OCI-LY3 (cell line): ENCODE measurements at regions not wholly inside any gene's neighbourhood (a gene's known extent, or its start where the extent isn't known, plus 50 kb on each side); places are given as distances from the start of the nearest gene placed in this dataset.

Experiments used
- EZH2phosphoT487 ChIP-seq: fragments of 200-600 bp; shearing (Covaris generic); IDR thresholded peaks from 2 replicates; pipeline ENCODE4 v1.6.1; 2018; ENCODE audit warnings: antibody characterized with exemption, mixed run types, low read depth
- TF ChIP-seq, protein P1 (sequence below): fragments of 200-600, 300-600 bp; sonication (generic); IDR thresholded peaks from 2 replicates; pipeline ENCODE4 v1.5.1; 2014; ENCODE audit warnings: antibody characterized with exemption, low read length, low read depth

DNA sequence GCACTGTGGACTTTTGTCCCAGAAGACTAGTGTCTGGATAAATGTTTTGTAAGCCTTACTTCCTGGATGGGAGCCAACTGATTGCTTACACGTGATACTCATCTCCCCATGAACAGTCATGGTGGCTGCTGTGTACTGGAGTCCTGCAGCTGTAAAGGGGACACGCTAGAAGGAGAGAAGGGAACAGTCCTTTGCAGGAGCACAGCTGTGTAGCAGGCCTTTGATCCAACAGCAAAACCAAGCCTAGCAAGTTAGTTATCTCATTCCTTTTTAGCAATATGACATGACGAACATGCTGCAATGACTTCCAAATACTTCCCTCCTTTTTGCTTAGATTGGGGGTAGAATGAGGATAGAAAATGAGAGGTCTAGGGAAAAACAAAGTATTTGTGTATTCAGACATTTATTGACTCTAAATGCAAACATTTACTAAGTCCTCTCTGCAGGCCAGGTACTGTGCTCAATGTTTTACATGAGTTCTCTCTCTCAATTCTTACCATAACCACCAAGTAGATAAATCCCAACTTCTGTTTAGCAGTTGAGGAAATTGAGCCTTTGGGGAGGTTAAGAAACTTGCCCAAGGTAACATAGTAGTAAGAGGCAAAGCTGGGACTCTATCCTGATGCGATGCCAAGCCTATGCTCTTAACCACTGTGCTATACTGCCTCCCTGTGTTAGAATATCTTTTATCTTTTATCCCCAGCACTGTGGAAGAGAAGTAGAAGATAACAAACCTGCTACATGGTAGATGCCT lies 55.4 kb upstream of the CD28 start:
- TF ChIP-seq, protein P1, sequence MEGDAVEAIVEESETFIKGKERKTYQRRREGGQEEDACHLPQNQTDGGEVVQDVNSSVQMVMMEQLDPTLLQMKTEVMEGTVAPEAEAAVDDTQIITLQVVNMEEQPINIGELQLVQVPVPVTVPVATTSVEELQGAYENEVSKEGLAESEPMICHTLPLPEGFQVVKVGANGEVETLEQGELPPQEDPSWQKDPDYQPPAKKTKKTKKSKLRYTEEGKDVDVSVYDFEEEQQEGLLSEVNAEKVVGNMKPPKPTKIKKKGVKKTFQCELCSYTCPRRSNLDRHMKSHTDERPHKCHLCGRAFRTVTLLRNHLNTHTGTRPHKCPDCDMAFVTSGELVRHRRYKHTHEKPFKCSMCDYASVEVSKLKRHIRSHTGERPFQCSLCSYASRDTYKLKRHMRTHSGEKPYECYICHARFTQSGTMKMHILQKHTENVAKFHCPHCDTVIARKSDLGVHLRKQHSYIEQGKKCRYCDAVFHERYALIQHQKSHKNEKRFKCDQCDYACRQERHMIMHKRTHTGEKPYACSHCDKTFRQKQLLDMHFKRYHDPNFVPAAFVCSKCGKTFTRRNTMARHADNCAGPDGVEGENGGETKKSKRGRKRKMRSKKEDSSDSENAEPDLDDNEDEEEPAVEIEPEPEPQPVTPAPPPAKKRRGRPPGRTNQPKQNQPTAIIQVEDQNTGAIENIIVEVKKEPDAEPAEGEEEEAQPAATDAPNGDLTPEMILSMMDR, result peak; percentile 67
- no peak for TF ChIP-seq EZH2phosphoT487
